Lower leg skin (tissue), 3 donors: ENCODE measurements at regions not wholly inside any gene's neighbourhood (a gene's known extent, or its start where the extent isn't known, plus 50 kb on each side); places are given as distances from the start of the nearest gene placed in this dataset.

Experiments
- POLR2A ChIP-seq, 2 donors: fragments of 450-650 bp; IDR thresholded peaks; one replicate each; pipeline ENCODE4 v1.6.1; 2016 to 2017; ENCODE audit warnings: antibody characterized with exemption in 2 of 2, mild to moderate bottlenecking in 1 of 2, moderate library complexity in 1 of 2
- TF ChIP-seq, protein P1 (sequence below), 3 donors: fragments of 450-650 bp; IDR thresholded peaks; one replicate each; pipeline ENCODE4 v1.5.1; 2016; ENCODE audit warnings: antibody characterized with exemption in 3 of 3, mild to moderate bottlenecking in 3 of 3, moderate library complexity in 2 of 3

DNA sequence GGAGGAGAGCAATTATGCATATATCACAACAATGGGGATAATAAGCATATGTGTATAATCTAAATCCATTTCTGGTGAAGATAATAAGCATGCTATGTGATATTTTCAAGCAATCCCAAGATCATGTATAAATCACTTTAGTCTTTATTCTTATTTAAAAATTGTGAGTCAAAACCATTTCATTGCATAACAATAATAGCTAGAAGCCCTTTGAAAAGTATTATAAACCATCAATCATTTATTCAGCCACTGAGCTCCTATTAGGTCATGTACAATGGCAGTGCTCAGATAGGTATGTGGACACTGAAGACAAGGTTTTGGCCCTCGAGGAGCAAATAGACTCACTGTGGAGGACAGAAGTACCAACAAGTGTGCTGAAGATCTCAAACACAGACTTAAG is 113.1 kb downstream of the CDCA7 start:
- TF ChIP-seq, protein P1, sequence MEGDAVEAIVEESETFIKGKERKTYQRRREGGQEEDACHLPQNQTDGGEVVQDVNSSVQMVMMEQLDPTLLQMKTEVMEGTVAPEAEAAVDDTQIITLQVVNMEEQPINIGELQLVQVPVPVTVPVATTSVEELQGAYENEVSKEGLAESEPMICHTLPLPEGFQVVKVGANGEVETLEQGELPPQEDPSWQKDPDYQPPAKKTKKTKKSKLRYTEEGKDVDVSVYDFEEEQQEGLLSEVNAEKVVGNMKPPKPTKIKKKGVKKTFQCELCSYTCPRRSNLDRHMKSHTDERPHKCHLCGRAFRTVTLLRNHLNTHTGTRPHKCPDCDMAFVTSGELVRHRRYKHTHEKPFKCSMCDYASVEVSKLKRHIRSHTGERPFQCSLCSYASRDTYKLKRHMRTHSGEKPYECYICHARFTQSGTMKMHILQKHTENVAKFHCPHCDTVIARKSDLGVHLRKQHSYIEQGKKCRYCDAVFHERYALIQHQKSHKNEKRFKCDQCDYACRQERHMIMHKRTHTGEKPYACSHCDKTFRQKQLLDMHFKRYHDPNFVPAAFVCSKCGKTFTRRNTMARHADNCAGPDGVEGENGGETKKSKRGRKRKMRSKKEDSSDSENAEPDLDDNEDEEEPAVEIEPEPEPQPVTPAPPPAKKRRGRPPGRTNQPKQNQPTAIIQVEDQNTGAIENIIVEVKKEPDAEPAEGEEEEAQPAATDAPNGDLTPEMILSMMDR (IDR thresholded peaks at IDR 0.05) = no peak
- no peak for TF ChIP-seq POLR2A (IDR thresholded peaks at IDR 0.05)
